DMS114 treated with DMSO at 0.1 percent for 48 hours (cell line): ENCODE measurements at regions not wholly inside any gene's neighbourhood (a gene's known extent, or its start where the extent isn't known, plus 50 kb on each side); places are given as distances from the start of the nearest gene placed in this dataset.

Experiments
- DNase-seq: peaks from one replicate; lab custom pipeline; 2025; ENCODE audit not compliant: unreplicated experiment; lab: John Stamatoyannopoulos, UW

DNA sequence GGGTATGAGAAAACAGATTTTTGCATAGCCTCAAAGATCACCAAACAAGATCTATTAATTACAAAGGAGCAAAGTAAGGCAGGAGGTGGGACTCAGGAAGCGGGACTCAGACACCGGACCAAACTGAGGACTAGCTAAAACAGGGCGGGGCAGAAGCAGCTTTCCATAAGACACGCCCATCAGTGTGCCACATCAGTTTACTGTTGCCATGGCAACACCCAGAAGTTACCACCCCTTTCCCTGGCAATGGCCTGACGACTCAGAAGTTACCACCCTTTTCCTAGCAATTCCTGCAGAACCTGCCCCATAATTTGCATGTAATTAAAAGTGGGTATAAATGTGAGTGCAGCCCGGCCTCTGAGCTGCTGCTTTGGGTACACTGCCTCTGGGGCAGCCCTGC is 173.9 kb downstream of the SHANK2 start:
- DNase-seq: no peak

- DNase-seq: no peak
Measured at GRCh38 chr11:71076525-71077304, 175.7 kb downstream of the SHANK2 start.

GRCh38 chr11:71075871-71076420 is 176.4 kb downstream of the SHANK2 start:
- DNase-seq: no peak

DNA sequence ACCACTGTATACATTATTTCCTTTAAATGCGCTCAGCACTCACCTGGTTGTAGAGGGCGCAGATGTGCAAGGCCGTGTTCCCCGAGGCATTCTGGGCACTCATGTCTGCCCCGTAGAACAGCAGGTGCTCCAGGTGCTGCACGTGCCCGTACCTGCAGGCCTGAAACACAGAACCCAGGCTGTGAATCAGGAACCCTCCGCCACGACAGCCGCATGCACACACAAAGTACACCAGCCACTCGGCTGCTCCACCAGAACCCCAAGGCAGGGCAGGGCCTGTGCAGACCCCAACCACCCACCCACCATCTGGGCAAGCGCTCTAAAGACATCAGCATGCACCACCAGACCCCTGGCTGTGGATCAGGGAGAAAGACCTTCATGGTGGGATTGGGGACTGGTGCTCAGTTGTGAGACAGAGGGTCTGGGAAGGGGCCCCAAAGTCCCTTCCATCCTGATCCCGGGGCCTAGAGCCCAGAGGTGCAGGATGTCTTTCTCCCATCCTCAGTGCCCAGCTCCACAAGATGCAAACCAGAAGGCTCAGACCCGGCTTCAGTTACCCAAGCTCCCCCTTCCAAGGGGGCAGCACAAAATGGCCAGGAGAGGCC is 177.2 kb downstream of the SHANK2 start:
- no peak for DNase-seq

DNA sequence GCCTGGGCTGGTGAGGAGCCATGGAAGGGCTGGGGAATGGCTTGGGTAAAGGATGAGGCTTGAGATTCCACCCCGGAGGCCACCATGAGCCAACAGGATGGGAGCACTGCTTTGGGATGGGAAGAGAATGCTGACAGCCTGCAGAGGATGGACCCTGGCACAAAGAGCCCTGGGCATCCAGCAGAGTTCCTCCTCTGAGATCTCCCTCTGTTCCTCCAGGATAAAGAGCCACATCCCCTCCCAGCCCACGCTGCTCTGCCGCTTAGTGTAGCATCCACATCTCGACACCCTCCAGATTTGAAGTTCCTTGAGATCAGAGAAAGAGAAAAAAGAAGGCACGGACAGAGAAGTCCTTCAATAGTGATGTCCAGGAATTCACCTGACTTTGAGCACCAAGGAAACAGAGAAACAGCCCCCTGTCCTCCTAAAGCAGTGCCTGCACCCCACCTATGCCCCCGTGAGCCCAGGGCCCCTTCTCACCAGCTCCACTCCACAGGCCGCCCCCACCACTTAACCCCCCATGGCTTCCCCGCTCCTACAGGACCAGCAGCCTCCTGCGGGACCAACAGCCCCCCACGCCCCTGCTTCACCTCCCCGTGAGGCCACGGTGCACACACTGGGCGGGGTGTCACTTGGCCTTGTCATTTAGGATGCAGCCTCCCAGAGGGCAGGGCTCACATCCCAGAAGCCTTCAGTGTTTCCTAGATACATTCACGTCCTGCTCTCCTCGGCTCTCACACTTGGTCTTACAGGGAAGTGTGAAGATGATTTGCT is 180.5 kb downstream of the SHANK2 start:
- DNase-seq: no peak

DNA sequence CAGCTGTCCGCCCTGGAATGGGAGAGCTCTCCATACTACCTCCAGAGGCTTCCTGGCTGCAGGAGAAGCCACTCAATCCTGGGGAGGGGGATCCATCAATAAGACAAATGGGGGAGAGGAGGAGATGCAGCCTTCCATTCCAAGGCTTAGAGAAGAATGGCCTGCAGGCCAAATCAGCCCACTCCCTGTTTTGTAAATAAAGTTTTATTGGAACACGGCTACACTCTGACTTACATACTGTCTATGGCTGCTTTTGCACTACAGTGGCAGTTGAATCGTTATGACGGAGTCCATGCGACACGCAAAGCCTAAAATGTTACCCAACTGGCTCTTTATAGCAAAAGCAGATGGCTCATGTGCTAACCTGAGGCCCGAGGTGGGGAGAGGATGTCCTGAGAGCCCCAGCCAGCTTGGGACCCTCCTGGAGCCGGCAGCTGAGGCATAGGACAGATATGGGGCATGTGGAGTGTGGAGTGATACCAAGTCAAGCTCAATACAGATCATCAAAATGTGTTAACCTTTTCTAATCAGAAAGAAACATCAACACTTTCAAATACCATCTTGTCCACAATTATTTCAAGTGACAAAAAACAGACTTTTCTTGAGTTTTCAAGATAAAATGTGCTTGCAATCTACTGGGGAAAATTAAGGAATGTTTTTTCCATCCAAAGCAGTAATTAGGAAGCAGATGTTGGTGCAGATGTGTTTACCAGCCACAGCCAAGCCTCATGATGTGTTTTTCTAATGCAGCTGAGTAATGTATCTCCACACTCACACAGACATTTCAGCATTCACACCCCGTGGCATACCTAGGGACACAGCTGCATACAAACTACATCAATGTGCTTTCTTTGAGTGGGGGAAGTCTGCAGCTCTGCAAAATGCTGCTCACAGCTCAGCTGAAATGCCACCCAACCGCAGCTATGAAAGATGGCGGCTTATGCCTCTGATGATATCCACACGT is 181.6 kb downstream of the SHANK2 start:
- no peak for DNase-seq

- no peak for DNase-seq
Measured at GRCh38 chr11:71068963-71069362, 183.4 kb downstream of the SHANK2 start.

GRCh38 chr11:71067753-71068152 is 184.6 kb downstream of the SHANK2 start:
- no peak for DNase-seq

- DNase-seq: no peak
Measured at GRCh38 chr11:71066311-71066710, 186.1 kb downstream of the SHANK2 start.

DNA sequence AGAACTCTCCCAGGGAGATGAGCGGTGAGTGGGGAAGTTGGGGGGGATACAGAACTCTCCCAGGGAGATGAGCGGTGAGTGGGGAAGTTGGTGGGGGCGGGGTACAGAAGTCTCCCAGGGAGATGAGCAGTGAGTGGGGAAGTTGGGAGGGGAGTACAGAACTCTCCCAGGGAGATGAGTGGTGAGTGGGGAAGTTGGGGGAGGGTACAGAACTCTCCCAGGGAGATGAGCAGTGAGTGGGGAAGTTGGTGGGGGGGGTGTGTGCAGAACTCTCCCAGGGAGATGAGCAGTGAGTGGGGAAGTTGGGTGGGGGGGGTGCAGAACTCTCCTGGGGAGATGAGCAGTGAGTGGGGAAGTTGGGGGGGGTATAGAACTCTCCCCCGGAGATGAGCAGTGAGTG is 186.5 kb downstream of the SHANK2 start:
- no peak for DNase-seq

GRCh38 chr11:71064702-71065515 is 187.5 kb downstream of the SHANK2 start:
- no peak for DNase-seq

- DNase-seq: no peak
Measured at GRCh38 chr11:71064183-71064582, 188.2 kb downstream of the SHANK2 start.

DNA sequence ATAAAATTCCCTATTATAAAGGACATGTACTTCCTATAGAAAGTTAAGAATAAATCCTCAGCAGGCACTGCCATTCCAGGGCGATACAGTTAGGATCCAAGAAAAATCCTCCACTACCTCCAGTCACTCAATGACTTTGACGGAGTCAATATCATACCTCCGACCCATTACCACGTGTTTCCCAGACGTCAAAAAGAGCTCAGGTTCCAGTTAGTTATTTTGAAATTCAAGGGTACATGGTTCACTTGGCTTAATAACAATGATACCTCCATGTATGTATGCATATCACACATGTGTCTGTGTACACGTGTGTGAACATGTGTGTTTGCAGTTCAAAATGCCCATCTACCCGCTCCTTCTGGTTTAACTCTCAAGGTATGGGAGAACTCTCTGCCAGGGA is 189.2 kb downstream of the SHANK2 start:
- no peak for DNase-seq

DNA sequence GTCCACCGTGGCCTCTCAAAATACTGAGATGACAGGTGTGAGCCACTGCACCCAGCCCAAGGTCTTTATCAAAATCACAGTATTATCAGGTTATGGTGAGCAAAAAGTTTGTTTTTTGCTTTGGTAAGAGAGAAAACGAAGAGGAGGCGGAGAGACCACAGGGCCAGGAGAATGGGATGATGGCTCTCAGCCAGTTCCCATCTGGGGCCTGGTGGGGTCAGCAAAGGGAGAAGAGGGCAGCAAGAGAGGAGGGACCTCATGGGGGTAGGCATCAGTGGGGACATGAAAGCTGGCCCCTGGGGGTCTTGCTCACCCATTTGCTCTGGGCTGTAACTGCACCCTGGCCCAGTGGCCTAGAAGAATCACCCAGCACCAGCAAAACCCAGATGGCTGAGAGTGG is 190.2 kb downstream of the SHANK2 start:
- DNase-seq: no peak

DNA sequence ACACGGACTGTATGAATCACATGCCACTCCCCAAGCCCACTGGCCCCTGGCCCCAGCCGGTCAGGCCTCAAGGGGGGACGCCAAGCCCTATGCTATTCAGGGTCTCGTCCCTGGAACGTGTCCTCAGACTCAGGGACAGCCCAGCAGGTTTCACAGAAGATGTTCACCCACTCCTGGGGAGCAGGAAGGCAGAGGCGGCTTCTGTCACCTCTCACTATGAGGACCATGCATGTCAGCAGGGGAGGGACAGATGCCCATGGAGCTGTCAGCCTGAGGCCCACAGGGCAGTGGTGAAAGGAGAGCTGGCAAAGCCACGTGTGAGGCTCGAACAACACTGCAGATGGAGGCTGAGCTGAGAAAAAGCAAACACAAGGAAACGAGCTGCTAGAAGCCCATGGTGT is 192.0 kb downstream of the SHANK2 start:
- no peak for DNase-seq

- no peak for DNase-seq
Measured at GRCh38 chr11:71059662-71060061, 192.7 kb downstream of the SHANK2 start.

GRCh38 chr11:71055925-71056324 is 196.5 kb downstream of the SHANK2 start:
- DNase-seq: no peak
